H1 (cell line): ENCODE measurements at regions not wholly inside any gene's neighbourhood (a gene's known extent, or its start where the extent isn't known, plus 50 kb on each side); places are given as distances from the start of the nearest gene placed in this dataset.

Experiments
- CHD7 ChIP-seq: fragments of 300-600 bp; sonication (generic); IDR thresholded peaks from 2 replicates; pipeline ENCODE4 v1.7.1; 2012; ENCODE audit warnings: low read length, moderate library complexity, mild to moderate bottlenecking, inconsistent platforms; ENCODE audit not compliant: insufficient replicate concordance
- E2F6 ChIP-seq: IDR thresholded peaks from 2 replicates; pipeline ENCODE4 v1.6.1; 2012; ENCODE audit warnings: inconsistent platforms
- HDAC6 ChIP-seq: IDR thresholded peaks from one replicate; pipeline ENCODE4 v1.7.1; 2012; ENCODE audit warnings: low read depth, mild to moderate bottlenecking, inconsistent platforms, low read length, moderate library complexity
- JUND ChIP-seq: IDR thresholded peaks from 2 replicates; pipeline ENCODE4 v1.6.1; 2011; ENCODE audit warnings: mild to moderate bottlenecking, improper control_type of control experiment, low read length
- SUZ12 ChIP-seq: fragments of 200-600 bp; sonication (generic); IDR thresholded peaks from 2 replicates; pipeline ENCODE4 v1.6.1; 2012; ENCODE audit warnings: mild to moderate bottlenecking, inconsistent platforms, low read length, moderate library complexity, mixed read lengths

- no peak for TF ChIP-seq CHD7
- no peak for TF ChIP-seq SUZ12
- TF ChIP-seq E2F6, result no peak
- no peak for TF ChIP-seq JUND
- no peak for TF ChIP-seq HDAC6
Observed at GRCh38 chr16:79903471-79903870, 302.9 kb upstream of the MAF start (continued).
